Heart left ventricle (tissue), 13 donors: ENCODE measurements at regions not wholly inside any gene's neighbourhood (a gene's known extent, or its start where the extent isn't known, plus 50 kb on each side); places are given as distances from the start of the nearest gene placed in this dataset.

Experiments
- CTCF ChIP-seq, 12 donors: fragments of 200-600 bp; sonication (generic) in 4 of 12; IDR thresholded peaks; one replicate each; pipeline versions ENCODE4 v1.5.0 to v1.8.0; 2018 to 2022; ENCODE audit warnings: antibody characterized with exemption in 12 of 12, mild to moderate bottlenecking in 5 of 12
- POLR2A ChIP-seq, 2 donors: fragments of 450-650 bp; IDR thresholded peaks; one replicate each; pipeline ENCODE4 v1.6.1; 2017; ENCODE audit warnings: antibody characterized with exemption in 2 of 2, mild to moderate bottlenecking in 2 of 2, moderate library complexity in 2 of 2
- donor health status: ischemic (EF 13 %, LVEDD 7.1; RV severe dilation, severe dysfunction).
- donor health status: DM: no; HTN: yes; CAD: no.
- donor health status: DM: no; HTN: no; CAD: no.
- donor health status: ischemic (EF 25% LVEDD 6.9; RV normal size, moderate dysfunction).
- donor health status: ischemic (EF 25% LVEDD 5.7; RV mildly dilated, moderate dysfunction).
- donor health status: ischemic (EF 35%, LVEDD 5.7; RV mildly dilated, moderate dysfunction).
- donor health status: nonischemic (EF 11% LVEDD 7.7; RV severe dilation, severe dysfunction).
- donor health status: DM: yes; HTN: yes; CAD: no.
- donor health status: PGD.
- donor health status: ischemic (EF 29% LVEDD 5.4; RV normal size, mild dysfunction).
- donor health status: nonischemic (EF 23%, LVEDD 6.1; RV moderate dilation, normal function).

- TF ChIP-seq CTCF (IDR thresholded peaks at IDR 0.05) (no peak), POLR2A (IDR thresholded peaks at IDR 0.05) (no peak)
Measured at GRCh38 chr3:87148020-87148419, 79.1 kb upstream of the CHMP2B start.
